K562 (cell line): ENCODE measurements at regions not wholly inside any gene's neighbourhood (a gene's known extent, or its start where the extent isn't known, plus 50 kb on each side); places are given as distances from the start of the nearest gene placed in this dataset.

ENCODE experiments used
- ATAC-seq: fragments of 200-7000 bp; cut with Tn5 transposase; 3 replicates; pipeline ENCODE4 v1.9.1; 2020; ENCODE audit warnings: moderate library complexity
- BruUV-seq: library from RNA; stranded (reverse); fragments of 400-500 nt; replicated peaks from 2 replicates; lab custom pipeline; 2021; lab: Mats Ljungman, UMichigan
- CTCF ChIA-PET: fragments of 300-600 bp; formaldehyde crosslinking; extraction: SDS; loops from one replicate; lab custom pipeline; 2021; ENCODE audit warnings: low intra/inter-chr PET ratio; lab: Yijun Ruan, JAX
- POLR2A ChIA-PET: fragments of 300-600, 350-650 bp; sonication (Branson Sonifier 250); formaldehyde crosslinking; extraction: SDS; loops from one replicate; lab custom pipeline; 2021; ENCODE audit warnings: antibody characterized with exemption, inconsistent platforms; lab: Yijun Ruan, JAX
- DNase-seq, 4 experiments: peaks; one replicate each; pipeline versions ENCODE4 v3.0.0 to v3.0.0-alpha.2; 2011 to 2018; ENCODE audit warnings: low spot score in 3 of 4, mixed read lengths in 3 of 4; ENCODE audit errors: extremely low read depth in 1 of 4
- FAIRE-seq: peaks from 2 replicates; lab custom pipeline; 2011; peaks lifted over from hg19 to GRCh38; lab: Jason Lieb, UNC
- H2AFZ ChIP-seq: 2 replicates; pipeline ENCODE4 v1.6.0; 2011; ENCODE audit warnings: low read depth, low read length, control low read depth, inconsistent platforms
- H3K27ac ChIP-seq: fragments of 200-600 bp; 3 replicates; pipeline ENCODE4 v1.8.0; 2011; ENCODE audit warnings: low read depth, mild to moderate bottlenecking, control low read depth, inconsistent platforms, low read length, moderate library complexity, mixed read lengths; ENCODE audit errors: extremely low read depth
- H3K27me3 ChIP-seq, 2 experiments: fragments of 300-600 bp in 1 of 2; 2 replicates in 1 of 2; 3 replicates in 1 of 2; pipeline versions ENCODE4 v1.6.0 to v1.8.0; 2011; ENCODE audit warnings: inconsistent platforms in 2 of 2, low read length in 2 of 2, mild to moderate bottlenecking in 1 of 2, mixed read lengths in 1 of 2, moderate library complexity in 1 of 2; ENCODE audit not compliant: control insufficient read depth in 2 of 2, insufficient read depth in 2 of 2
- H3K36me3 ChIP-seq: fragments of 300-600 bp; 3 replicates; pipeline ENCODE4 v1.8.0; 2011; ENCODE audit warnings: mild to moderate bottlenecking, low read length, inconsistent platforms; ENCODE audit not compliant: control insufficient read depth, insufficient read depth
- H3K4me1 ChIP-seq, 2 experiments: fragments of 200-600 bp in 1 of 2; replicated peaks in 1 of 2; 2 replicates in 1 of 2; 3 replicates in 1 of 2; pipeline versions ENCODE4 v1.5.1 to v1.8.0; 2011; ENCODE audit warnings: inconsistent platforms in 2 of 2, low read length in 2 of 2, mild to moderate bottlenecking in 1 of 2, mixed read lengths in 1 of 2, moderate library complexity in 1 of 2; ENCODE audit not compliant: control insufficient read depth in 2 of 2, insufficient read depth in 2 of 2
- H3K4me2 ChIP-seq: 2 replicates; pipeline ENCODE4 v1.6.1; 2011; ENCODE audit warnings: low read length, control low read depth, inconsistent platforms, mixed read lengths; ENCODE audit not compliant: insufficient read depth
- H3K4me3 ChIP-seq: fragments of 200-600 bp; sonication (generic), shearing (Covaris generic); 2 replicates; pipeline ENCODE4 v1.5.1; 2016; ENCODE audit warnings: control low read depth, inconsistent platforms
- H3K79me2 ChIP-seq: fragments of 200-600 bp; 3 replicates; pipeline ENCODE4 v1.8.0; 2011; ENCODE audit warnings: low read length, inconsistent platforms; ENCODE audit not compliant: control insufficient read depth, insufficient read depth
- H3K9ac ChIP-seq, 2 experiments: 2 replicates each; pipeline versions ENCODE4 v1.6.0 to v1.6.1; 2011; ENCODE audit warnings: low read depth in 2 of 2, low read length in 2 of 2, control low read depth in 1 of 2, inconsistent platforms in 1 of 2, mild to moderate bottlenecking in 1 of 2, mixed read lengths in 1 of 2; ENCODE audit not compliant: insufficient read depth in 1 of 2
- H3K9me1 ChIP-seq: one replicate; pipeline ENCODE4 v1.6.0; 2011; ENCODE audit warnings: inconsistent platforms, mild to moderate bottlenecking, low read length, moderate library complexity; ENCODE audit not compliant: control insufficient read depth, insufficient read depth
- H3K9me3 ChIP-seq: replicated peaks from 2 replicates; pipeline ENCODE4 v1.5.1; 2011; ENCODE audit warnings: low read depth, low read length, inconsistent platforms; ENCODE audit not compliant: control insufficient read depth, insufficient read depth
- H4K20me1 ChIP-seq: replicated peaks from 2 replicates; pipeline ENCODE4 v1.6.1; 2011; ENCODE audit warnings: low read length, inconsistent platforms, mixed read lengths; ENCODE audit not compliant: control insufficient read depth, insufficient read depth
- DEAF1 ChIP-seq: fragments of 450-650 bp; formaldehyde crosslinking; IDR thresholded peaks from 2 replicates; pipeline ENCODE4 v1.4.0; 2020; ENCODE audit warnings: mild to moderate bottlenecking, moderate library complexity
- NUFIP1 ChIP-seq: fragments of 450-650 bp; IDR thresholded peaks from 2 replicates; pipeline ENCODE4 v1.6.1; 2018; ENCODE audit not compliant: partially characterized antibody
- POLR2A ChIP-seq: fragments of 450-650 bp; conservative IDR thresholded peaks from 2 replicates; pipeline ENCODE4 v1.6.1; 2016
- POLR3G ChIP-seq: IDR thresholded peaks from 2 replicates; pipeline ENCODE4 v1.6.1; 2011; ENCODE audit not compliant: insufficient read length, insufficient replicate concordance; ENCODE audit errors: extremely low read depth
- POU5F1 ChIP-seq: fragments of 150-350 bp; IDR thresholded peaks from 2 replicates; pipeline ENCODE4 v1.6.1; 2014; ENCODE audit warnings: borderline replicate concordance, low read length, low read depth, mild to moderate bottlenecking; ENCODE audit not compliant: partially characterized antibody
- RAD51 ChIP-seq: fragments of 450-650 bp; IDR thresholded peaks from 2 replicates; pipeline ENCODE4 v1.7.1; 2016; ENCODE audit warnings: low read depth, mild to moderate bottlenecking, borderline replicate concordance
- ZBTB12 ChIP-seq: fragments of 250-450 bp; sonication (Bioruptor Pico); IDR thresholded peaks from 2 replicates; pipeline ENCODE4 v1.4.0; 2020
- ZBTB2 ChIP-seq: fragments of 450-650 bp; IDR thresholded peaks from 2 replicates; pipeline ENCODE4 v1.6.1; 2016; ENCODE audit warnings: antibody characterized with exemption
- ZNF134 ChIP-seq: fragments of 250-450 bp; sonication (Bioruptor Pico); conservative IDR thresholded peaks from 2 replicates; pipeline ENCODE4 v1.4.0; 2020
- ZNF143 ChIP-seq: sonication (generic); formaldehyde crosslinking; IDR thresholded peaks from 2 replicates; pipeline ENCODE4 v1.9.0; 2022; ENCODE audit warnings: mild to moderate bottlenecking, missing genetic modification reagents
- WGBS: fragments of 100-300 bp; shearing (Covaris generic); methylation state at CpG from one replicate; pipeline ENCODE4 v1.1.6; 2016; ENCODE audit warnings: low coverage, mixed read lengths; ENCODE audit not compliant: insufficient coverage; ENCODE audit errors: missing lambda C conversion rate; 5-methylcytosine and 5-hydroxymethylcytosine counted together
- in situ Hi-C: fragments of 300-500 bp; cut with MboI; formaldehyde crosslinking; loops from 4 replicates; pipeline ENCODE4 v1.15.0; 2018; ENCODE audit warnings: inconsistent platforms, mixed read lengths
- intact Hi-C: fragments of 100-400 bp; cut with micrococcal nuclease; formaldehyde crosslinking; loops from 2 replicates; pipeline ENCODE4 v1.14.2; 2022

- no peak for FAIRE-seq
- no peak overlapping the region for H3K9ac ChIP-seq
- peaks cover 0 to 7% of the 10 kb centered on the region in 2 experiments; a peak in 1 of 5 replicates for H3K4me1 ChIP-seq
- BruUV-seq, result no TSS peak
- no peak for ATAC-seq
- 2% methylated on average over 5 of the region's 5 CpGs for WGBS
- no peaks in the 10 kb centered on the region for H4K20me1 ChIP-seq
- in situ Hi-C loops, result no loop called here
- no peaks in the 10 kb centered on the region for H3K79me2 ChIP-seq
- H3K9me3 ChIP-seq, result no peaks in the 10 kb centered on the region
- ChIA-PET POLR2A (no interaction called here), CTCF (no interaction called here)
- no peak overlapping the region for H3K4me3 ChIP-seq
- H2AFZ ChIP-seq, result no peak overlapping the region; the same call in 1 of the 2 replicates
- intact Hi-C loops, result no loop called here
- H3K36me3 ChIP-seq, result no peaks in the 10 kb centered on the region
- no peaks in the 10 kb centered on the region; a peak in 1 of 5 replicates for H3K27me3 ChIP-seq
- H3K4me2 ChIP-seq, result no peak overlapping the region
- H3K27ac ChIP-seq, result no peak overlapping the region
- TF ChIP-seq NUFIP1 (no peak), POU5F1 (no peak), ZNF134 (CRISPR knock-in tag) (no peak), ZNF143 (CRISPR knock-in tag) (no peak), DEAF1 (CRISPR knock-in tag) (no peak), ZBTB12 (CRISPR knock-in tag) (no peak), POLR3G (no peak), ZBTB2 (no peak), RAD51 (no peak), POLR2A (no peak)
- no peaks in the 10 kb centered on the region for H3K9me1 ChIP-seq
- DNase-seq, result no peak
Measured at GRCh38 chr7:24480501-24480900, 92.8 kb upstream of the PALS2 start.
